HG03139 (cell line): ENCODE measurements at regions not wholly inside any gene's neighbourhood (a gene's known extent, or its start where the extent isn't known, plus 50 kb on each side); places are given as distances from the start of the nearest gene placed in this dataset.

Source experiments
- ATAC-seq: cut with Tn5 transposase; IDR thresholded peaks from one replicate; pipeline ENCODE4 v1.9.1; 2021; ENCODE audit not compliant: unreplicated experiment

- no peak for ATAC-seq
These were observed 222.2 kb downstream of the PPARGC1A start for GRCh38 chr4:23667659-23668058.

- no peak for ATAC-seq
These were observed 229.0 kb downstream of the PPARGC1A start for GRCh38 chr4:23660865-23661264.

GRCh38 chr4:23654791-23655190 is 235.1 kb downstream of the PPARGC1A start:
- no peak for ATAC-seq

GRCh38 chr4:23648854-23649596 is 240.8 kb downstream of the PPARGC1A start:
- no peak for ATAC-seq

GRCh38 chr4:23635468-23635867 is 254.4 kb downstream of the PPARGC1A start:
- ATAC-seq = no peak

- no peak for ATAC-seq
These were observed 258.4 kb downstream of the PPARGC1A start for GRCh38 chr4:23631255-23631950.

GRCh38 chr4:23630110-23630509 is 259.7 kb downstream of the PPARGC1A start:
- ATAC-seq = no peak

- ATAC-seq = no peak
These were observed 260.4 kb downstream of the PPARGC1A start for GRCh38 chr4:23629421-23629820.

- ATAC-seq = no peak
These were observed 275.5 kb downstream of the PPARGC1A start for GRCh38 chr4:23614284-23614892.

GRCh38 chr4:23613782-23614181 is 276.1 kb downstream of the PPARGC1A start:
- ATAC-seq = no peak

GRCh38 chr4:23602720-23603119 is 287.1 kb downstream of the PPARGC1A start:
- ATAC-seq = no peak

- ATAC-seq = no peak
These were observed 295.7 kb downstream of the PPARGC1A start for GRCh38 chr4:23594125-23594524.

- ATAC-seq = no peak
These were observed 299.4 kb downstream of the PPARGC1A start for GRCh38 chr4:23590431-23590830.

- ATAC-seq = no peak
These were observed 305.8 kb downstream of the PPARGC1A start for GRCh38 chr4:23584024-23584423.

- no peak for ATAC-seq
These were observed 307.2 kb downstream of the PPARGC1A start for GRCh38 chr4:23582671-23583070.

GRCh38 chr4:23579166-23579565 is 310.7 kb downstream of the PPARGC1A start:
- no peak for ATAC-seq

- no peak for ATAC-seq
These were observed 312.4 kb downstream of the PPARGC1A start for GRCh38 chr4:23577398-23577797.

GRCh38 chr4:23572382-23572781 is 317.5 kb downstream of the PPARGC1A start:
- no peak for ATAC-seq

GRCh38 chr4:23567338-23567737 is 322.5 kb downstream of the PPARGC1A start:
- ATAC-seq = no peak

GRCh38 chr4:23560748-23561147 is 329.1 kb downstream of the PPARGC1A start:
- ATAC-seq = no peak

GRCh38 chr4:23558101-23558500 is 331.7 kb downstream of the PPARGC1A start:
- no peak for ATAC-seq

- ATAC-seq = no peak
These were observed 342.2 kb downstream of the PPARGC1A start for GRCh38 chr4:23547601-23548000.
